ENCODE measurements at regions not wholly inside any gene's neighbourhood (a gene's known extent, or its start where the extent isn't known, plus 50 kb on each side); places are given as distances from the start of the nearest gene placed in this dataset.
A peak's percentile ranks its signal among the peaks of the same experiment; 100 is the strongest.

- H4K20me1 ChIP-seq (replicated peaks; ENCODE audit: control insufficient read depth, extremely low read depth, insufficient read depth, low read length) = no peaks in the 10 kb centered on the region
- H3K4me2 ChIP-seq (ENCODE audit: insufficient read depth, low read length) = peak overlapping the region; percentile 12
- peaks cover 17% of the 10 kb centered on the region for H3K4me1 ChIP-seq (ENCODE audit: control insufficient read depth, extremely low read depth, insufficient read depth, low read length)
- BruUV-seq (replicated peaks) = no TSS peak
- TF ChIP-seq EZH2 (IDR thresholded peaks at IDR 0.05; ENCODE audit: borderline replicate concordance, low read depth, low read length, severe bottlenecking) (no peak), MYC (IDR thresholded peaks at IDR 0.05; ENCODE audit: low read depth, low read length) (no peak), MAX (IDR thresholded peaks at IDR 0.05; ENCODE audit: insufficient read depth, insufficient read length) (no peak), FOS (IDR thresholded peaks at IDR 0.05; ENCODE audit: borderline replicate concordance, insufficient read depth, low read length) (no peak), POLR2AphosphoS5 (IDR thresholded peaks at IDR 0.05; ENCODE audit: insufficient read depth, low read depth, low read length) (no peak), GATA2 (IDR thresholded peaks at IDR 0.05; ENCODE audit: insufficient read depth, insufficient read length, low read depth, low read length) (no peak), CTCF (IDR thresholded peaks at IDR 0.05; ENCODE audit: extremely low read depth in 1 of 2, insufficient read depth in 1 of 2, low read depth in 1 of 2, low read length in 2 of 2) (no peak), JUN (IDR thresholded peaks at IDR 0.05; ENCODE audit: borderline replicate concordance, insufficient read depth, insufficient read length, low read depth) (no peak)
- dilution Hi-C loops (cut with MboI; ENCODE audit: extremely low pct_ligation_motif_present, low sequenced_read_pairs) (no loop called here), intact Hi-C loops (cut with micrococcal nuclease) (loop anchor here (1.0 kb wide), 5 partner anchors 23 to 737 kb away; partner anchors contain the start of gene HDAC4)
- H2AFZ ChIP-seq (ENCODE audit: low read depth, low read length) = no peak overlapping the region
- FAIRE-seq = no peak
- no peak overlapping the region for H3K9ac ChIP-seq (replicated peaks; ENCODE audit: extremely low read depth, insufficient read depth, low read length)
- ChIA-PET CTCF (no interaction called here), POLR2A (no interaction called here)
- DNase-seq (ENCODE audit: low read depth, low spot score) = peak; percentile 4
- H3K4me3 ChIP-seq (replicated peaks in 1 of 3; ENCODE audit: insufficient read depth in 1 of 3, low read depth in 1 of 3, low read length in 3 of 3) = no peak overlapping the region
- H3K9me1 ChIP-seq (replicated peaks; ENCODE audit: control insufficient read depth, extremely low read depth, insufficient read depth, low read length) = no peaks in the 10 kb centered on the region
- H3K27ac ChIP-seq (ENCODE audit: insufficient read depth, low read depth, low read length) = peak overlapping the region; percentile 71
- H3K27me3 ChIP-seq (ENCODE audit: control insufficient read depth in 2 of 2, insufficient read depth in 2 of 2, low read length in 2 of 2) = no peaks in the 10 kb centered on the region
- H3K9me3 ChIP-seq (replicated peaks; ENCODE audit: control insufficient read depth, insufficient read depth, low read length) = no peaks in the 10 kb centered on the region
- H3K36me3 ChIP-seq (ENCODE audit: control insufficient read depth in 2 of 2, extremely low read depth in 1 of 2, insufficient read depth in 2 of 2, low read length in 2 of 2) = no peaks in the 10 kb centered on the region
- H3K79me2 ChIP-seq (ENCODE audit: control insufficient read depth, insufficient read depth, low read length) = no peaks in the 10 kb centered on the region
Observed at GRCh38 chr2:239881031-239881471, 144.1 kb downstream of the NDUFA10 start.
